GM19324 (cell line): ENCODE measurements at regions not wholly inside any gene's neighbourhood (a gene's known extent, or its start where the extent isn't known, plus 50 kb on each side); places are given as distances from the start of the nearest gene placed in this dataset.
"Not testable (repeated sequence)": the region's sequence is repeated elsewhere in the genome, so short reads cannot be mapped to it uniquely, and the experiment has no call there.

ENCODE experiments used
- ATAC-seq: cut with Tn5 transposase; IDR thresholded peaks from one replicate; pipeline ENCODE4 v1.9.1; 2021; ENCODE audit warnings: mild to moderate bottlenecking, moderate library complexity; ENCODE audit not compliant: unreplicated experiment, low FRiP score

DNA sequence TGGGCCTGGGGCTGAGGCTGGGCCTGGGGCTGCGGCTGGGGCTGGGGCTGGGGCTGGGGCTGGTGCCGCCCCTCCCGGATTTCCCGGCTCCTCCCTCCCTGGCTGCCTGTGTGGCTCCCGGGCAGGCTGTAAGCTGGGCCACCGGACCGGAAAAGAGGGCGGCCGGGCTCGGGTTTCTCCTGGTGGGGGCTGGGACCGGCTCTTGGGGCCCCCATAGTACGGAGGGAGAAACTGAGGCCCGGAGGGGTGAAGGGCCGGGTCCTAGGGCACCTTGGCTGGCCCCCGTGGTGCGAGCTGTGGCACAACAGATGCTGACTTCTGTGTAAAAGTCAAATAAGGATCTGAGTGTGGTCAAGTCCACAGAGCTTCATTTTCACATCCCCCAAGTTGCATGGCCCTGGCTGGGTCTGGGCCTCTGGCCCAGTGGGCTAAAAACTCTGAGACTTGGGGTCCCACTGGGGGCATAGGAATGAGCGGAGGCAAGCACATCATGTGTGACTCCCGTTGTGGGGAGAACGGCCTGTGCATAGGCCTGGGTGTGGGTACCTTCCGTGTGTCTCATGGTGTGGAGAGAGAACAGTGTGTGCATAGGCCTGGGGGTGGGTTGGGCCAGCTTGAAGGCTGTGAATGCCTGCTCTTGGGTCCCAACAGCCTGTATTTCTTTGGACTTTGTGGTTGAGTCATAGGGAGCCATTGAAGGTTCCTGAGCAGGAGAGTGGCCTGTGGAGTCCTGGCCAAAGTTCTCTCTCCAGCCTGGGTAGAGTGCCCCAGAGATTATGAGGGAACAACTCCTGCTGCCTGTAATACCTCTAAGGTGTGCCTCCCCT lies 123.9 kb upstream of the CIBAR2 start:
- no peak for ATAC-seq

DNA sequence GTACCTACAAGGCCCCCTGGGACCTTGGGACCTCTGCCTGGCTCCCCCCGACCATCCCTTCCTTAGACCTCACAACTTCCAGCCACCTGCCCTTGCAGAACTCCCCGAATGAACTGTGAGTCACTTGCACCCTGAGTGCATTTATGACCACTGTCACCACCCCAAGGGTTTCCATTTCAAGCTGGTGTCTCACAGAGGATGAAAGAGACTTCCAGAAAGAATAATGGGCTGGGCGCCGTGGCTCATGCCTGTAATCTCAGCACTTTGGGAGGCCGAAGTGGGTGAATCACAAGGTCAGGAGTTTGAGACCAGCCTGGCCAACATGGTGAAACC lies 124.5 kb upstream of the CIBAR2 start:
- no peak for ATAC-seq

DNA sequence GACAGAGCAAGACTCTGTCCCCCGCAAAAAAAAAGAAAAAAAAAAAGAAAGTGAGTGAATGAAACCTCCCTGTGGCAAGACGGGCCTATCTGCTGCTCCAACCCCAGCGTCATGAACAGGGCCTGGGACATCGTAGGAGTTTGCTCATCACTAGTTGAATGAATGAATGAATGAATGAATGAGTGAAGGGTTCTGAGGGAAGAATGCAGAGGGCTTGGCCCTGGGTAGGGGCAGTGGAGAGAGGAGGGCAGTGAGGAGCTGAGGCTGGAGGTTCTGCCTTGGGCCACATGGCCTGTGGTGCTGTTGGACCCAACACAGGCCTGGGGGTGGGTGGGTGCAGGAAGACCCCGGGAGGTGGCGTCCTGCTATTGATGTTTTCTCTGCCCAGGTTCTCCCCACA lies 125.5 kb upstream of the CIBAR2 start:
- no peak for ATAC-seq

DNA sequence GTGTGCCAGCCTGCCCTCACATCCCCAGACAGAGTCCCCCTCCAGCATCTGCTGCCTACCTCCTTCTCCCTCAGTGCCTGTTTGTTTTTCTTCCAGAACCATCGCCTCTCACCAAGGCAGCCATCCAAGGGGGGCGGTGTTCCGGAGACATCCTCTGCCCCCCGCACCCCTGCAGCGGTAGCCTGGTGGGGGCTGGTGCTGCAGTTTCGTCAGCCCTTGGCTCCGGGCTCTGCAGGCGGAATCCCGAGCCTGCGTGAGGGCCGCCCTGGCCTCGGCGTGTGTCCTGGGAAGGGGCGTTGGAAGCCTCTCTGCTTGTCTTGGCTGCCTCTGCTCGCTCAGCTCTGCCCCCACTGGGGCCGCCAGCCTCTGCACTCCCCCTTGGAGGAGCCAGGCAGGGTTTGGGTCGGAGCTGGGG lies 126.0 kb upstream of the CIBAR2 start:
- ATAC-seq = no peak

DNA sequence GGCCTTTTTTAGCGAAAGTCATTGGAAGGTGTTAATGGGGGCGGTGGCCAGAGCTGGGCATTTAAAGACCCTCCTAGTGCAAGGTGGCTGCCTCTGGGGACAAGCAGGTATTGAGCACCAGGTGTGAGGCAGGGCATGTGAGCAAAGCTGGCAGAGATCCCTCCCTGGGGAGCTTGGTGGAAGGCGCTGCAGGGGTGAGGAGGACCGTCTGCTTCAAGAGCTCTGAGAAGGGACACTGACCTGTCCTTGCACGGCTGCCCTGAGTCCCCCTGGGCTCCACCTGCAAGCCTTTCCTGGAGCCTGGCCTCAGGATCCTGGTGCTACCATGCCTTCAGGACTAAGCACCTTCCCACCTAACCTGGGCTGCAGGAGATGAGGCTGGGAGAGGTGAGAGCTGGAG lies 127.0 kb upstream of the CIBAR2 start:
- no peak for ATAC-seq

DNA sequence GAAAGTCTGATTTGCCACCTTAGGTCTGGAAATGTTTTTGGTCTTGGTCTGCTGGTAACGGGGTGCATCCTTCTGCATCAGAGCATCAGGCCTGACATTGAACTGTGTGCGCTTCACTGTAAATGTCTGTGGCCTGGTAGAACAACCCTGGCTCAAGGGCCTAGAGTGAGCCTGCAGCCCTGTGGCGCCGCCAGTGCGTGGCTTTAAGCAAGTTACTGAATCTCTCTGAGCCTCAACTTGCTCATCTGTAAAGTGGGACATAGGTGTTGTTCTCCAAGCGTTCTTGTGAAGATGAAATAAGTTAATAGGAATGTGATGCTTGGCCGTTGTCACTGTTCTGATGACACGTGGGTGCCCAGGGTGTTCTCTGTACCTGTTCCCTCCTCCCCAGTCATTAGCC lies 127.6 kb upstream of the CIBAR2 start:
- no peak for ATAC-seq

DNA sequence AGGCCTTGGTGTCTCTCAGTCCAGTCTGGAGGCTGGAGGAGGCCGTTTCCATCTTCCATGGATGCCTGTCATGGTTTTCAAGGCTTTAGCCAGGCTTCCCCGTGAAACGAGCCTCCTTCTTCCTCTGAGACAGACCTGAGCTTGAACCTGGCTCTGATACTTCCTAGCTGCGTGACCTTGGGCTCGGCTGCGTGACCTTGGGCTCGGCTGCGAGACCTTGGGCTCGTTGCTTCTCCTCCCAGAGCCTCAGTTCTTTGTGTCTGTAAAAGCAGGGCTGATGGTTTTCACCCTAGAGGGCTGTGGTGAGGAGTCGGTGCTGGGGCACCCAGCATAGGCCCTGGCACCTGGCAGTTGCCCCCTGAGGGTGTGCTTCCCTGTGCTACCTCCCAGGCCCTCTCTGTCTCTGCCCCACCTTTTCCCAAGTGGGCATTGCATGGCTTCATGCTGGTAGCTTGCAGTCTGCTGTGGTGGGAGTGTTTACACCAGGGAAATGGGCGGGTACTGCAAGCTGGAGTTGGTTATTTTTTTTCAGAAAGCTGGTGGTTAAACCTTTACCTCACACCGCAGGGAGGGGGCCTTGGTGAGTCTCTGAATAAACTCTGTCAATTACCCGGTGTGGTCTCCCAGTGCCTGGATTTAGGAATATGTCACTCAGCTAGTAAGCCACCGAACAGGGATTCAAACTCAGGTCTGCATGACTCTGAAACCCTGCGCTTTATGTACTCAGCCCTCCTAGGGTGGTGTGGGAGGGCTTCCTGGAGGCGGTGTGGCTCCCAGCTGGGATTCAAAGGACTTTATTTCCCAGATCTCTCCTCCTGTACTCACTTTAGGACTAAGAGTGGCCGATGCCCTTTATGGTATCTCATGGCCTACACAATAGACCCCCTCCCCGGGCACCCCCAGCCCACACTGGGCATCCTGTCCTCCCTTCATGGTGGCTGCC lies 129.0 kb upstream of the CIBAR2 start:
- ATAC-seq = no peak

DNA sequence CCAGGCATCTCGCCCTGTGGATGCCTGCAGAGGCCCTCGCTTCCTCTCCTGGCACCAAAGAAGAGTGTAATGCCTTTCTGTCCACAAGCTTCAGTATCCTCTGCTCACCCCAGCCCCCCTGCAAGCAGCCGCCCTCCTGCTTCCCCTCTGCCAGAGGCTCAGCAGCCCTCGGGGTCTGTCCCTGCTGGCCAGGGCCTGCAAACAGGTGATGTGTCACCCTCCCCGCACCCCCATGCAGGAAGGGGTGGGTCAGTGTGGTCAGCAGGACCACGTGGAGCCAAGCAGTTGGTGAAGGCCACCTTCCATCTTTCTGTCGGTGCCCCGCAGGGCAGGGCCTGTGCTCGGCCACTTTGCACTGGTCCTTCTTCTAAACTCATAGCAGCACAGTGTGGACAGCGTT lies 129.9 kb upstream of the CIBAR2 start:
- ATAC-seq = no peak

DNA sequence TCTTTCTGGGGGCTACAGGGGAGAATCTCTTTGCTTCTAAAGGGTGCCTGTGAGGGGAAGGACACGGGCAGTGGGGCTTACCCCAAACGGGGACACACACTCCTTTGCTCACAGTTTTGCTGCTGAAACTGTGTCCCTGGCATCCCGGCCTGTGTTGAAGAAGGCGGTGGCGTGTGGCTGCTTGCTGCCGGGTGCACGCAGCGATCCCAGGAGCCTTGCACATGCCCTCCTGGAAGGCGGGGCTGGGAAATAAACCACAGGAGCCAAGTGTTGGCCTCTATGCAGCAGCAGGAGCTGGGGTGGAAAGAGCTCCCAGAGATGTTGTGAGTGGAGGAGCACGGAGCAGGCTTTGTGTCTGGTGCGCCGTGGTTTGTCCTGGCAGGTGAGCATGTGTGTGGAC lies 131.0 kb upstream of the CIBAR2 start:
- ATAC-seq = no peak

DNA sequence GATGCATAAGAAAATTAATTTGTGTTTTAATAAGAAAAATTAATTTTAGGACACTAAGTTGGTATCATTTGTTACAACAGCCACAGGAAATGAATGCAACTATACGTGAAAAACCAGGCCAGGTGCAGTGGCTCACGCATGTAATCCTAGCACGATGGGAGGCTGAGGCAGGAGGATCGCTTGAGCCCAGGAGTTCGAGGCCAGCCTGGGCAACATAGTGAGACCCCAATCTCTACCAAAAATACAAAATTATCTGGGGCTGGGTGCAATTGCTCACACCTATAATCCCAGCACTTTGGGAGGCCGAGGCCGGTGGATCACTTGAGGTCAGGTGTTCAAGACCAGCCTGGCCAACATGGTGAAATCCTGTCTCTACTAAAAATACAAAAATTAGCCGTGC lies 132.2 kb upstream of the CIBAR2 start:
- ATAC-seq = not testable (repeated sequence)

DNA sequence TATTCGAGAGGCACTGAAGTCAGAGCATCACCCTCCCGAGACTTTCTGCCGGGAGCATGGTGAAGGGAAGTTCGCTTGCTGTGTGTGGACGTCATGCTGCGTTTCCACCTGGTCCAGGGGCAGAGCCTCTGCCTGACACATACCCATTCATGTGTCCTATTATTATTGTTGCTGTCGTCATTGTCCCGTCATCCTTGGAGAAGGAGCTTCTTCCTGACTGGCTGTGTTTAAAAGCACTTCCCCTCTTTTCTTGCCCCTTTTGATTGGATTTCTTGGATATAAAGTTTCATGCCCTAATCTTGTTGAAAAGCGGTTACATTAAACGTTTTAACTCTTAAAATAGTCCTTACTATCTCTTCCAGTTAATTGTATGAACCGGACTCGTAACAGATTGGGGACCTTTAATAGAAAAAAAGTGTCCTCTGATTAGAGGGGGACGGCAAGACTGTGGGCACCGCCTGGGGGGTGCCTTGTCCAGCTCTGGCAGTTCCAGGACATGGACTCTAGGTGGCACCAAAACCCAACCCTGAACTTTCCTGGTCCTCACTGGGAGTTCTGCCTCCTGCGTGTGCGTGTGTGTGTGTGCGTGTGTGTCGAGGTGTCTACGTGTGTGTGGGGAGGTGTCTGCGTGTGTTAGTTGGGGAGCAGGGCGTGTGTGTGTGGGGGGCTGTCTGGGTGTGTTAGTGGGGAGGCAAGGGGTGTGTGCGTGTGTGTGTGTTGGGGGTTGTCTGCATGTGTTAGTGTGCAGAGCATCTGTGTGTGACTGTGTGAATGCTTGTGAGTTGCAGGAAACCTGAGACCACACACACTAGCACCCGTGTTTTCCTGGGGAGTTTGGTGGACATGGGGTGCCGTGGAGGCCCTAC lies 133.3 kb upstream of the CIBAR2 start:
- ATAC-seq = no peak

DNA sequence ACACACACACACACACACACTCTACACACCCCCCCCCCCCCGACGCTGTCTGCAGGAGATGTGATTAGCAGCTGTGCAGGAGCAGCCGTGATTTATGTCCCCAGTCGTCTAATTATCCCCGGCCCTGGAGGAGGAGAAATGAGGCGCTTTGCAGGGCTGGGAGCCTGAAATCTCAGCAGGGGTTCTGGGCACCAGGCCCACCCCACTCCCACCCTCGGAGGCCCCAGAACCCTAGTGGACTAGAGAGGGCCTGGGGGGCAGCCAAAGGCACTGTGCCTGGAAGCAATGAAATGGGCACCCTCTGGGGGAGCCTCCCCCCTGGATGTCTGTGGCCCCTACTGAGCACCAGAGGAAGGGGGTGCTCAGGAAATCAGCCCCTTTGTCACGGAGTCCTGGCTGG lies 134.2 kb upstream of the CIBAR2 start:
- ATAC-seq = no peak

DNA sequence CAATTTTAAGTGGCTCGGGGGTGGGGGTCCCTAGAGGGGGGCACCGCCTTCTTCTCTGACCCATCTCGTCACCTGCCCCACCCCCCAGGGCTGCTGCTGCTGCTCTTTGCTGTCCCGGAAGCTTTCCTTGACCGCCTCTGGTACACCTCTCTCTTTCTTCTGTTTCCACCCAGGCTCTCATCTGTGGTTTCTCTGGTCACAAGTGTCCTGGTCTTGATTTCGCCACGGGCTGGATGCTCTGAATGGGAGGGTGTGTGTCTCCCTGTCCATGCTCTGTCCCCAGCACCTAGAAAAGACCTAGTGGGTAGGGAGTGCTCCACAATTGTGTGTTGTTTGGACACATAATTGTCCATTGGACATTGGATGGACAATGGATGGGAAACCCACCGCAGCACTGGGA lies 134.7 kb upstream of the CIBAR2 start:
- no peak for ATAC-seq

DNA sequence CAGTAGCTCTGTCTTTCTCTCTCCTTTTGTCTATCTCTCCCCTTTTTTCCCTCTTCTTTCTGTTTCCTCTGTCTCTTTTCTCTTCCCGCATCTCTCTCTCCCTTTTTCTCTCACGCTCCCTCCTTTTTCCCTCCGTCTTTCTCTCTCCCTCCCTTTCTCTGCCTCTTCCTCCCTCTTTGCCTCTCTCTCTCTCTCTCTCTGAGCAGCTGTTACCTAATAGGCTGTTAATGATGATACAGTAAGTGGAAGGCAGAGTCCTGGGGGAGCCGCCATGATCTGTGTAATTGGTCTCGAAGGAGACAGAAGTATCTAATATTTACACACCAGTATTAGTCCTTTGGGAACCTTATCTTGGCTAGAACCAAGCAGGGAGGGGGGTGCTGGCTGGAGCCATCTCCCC lies 136.1 kb upstream of the CIBAR2 start:
- no peak for ATAC-seq

DNA sequence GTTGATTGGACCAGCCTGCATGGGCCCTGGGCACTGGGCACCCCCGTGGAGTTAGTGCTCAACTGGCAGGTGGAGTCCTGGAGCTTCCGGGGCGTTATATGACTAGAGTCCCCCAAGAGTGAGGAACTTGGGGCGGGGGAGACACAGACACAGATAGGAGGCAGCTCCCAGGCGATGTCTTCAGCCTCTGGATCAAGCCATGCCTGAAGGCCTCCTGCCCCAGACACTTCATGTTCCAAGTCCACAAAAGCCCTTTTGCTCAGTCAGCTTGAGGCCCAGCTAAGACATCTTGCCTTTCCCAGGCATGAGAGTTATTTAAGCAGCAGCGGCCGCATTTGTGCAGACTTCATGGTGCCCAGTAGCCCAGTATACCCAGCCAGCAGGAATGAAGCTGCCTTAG lies 136.6 kb upstream of the CIBAR2 start:
- no peak for ATAC-seq

DNA sequence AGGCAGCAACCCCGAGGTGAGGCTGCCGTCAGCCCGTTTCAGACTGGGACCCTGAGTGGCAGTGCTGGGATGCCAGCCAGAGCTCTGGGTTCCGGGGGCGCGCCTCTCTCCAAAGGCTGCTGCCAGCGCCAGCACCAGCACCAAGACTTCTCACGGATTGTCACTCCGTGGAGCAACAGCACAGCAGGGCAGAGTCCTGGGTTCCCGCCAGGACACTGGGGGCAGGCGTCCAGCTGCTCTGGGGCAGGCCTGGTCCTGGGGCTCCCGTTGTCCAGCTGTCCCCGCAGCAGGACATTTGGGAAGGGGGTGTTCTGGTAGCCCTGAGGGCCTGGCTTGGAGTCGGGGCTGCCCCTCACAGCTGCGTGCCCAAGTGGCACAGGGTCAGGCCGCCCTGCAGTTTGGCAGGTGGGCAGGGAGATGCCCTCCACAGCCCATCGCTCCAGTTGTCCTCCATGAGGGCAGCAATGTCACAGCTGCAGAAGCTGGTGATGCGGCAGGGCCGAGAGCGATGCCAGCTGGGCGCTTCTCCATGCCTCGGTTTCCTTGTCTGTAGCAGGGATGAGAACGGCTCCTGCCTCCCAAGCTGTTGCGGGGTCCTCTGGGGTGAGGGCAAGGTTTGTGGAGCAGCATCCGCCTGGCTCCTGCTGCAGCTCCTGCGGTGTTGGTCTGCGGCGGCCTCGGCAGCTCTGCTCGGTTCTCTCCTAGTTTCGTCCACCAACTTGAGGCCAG lies 137.3 kb upstream of the CIBAR2 start:
- no peak for ATAC-seq

DNA sequence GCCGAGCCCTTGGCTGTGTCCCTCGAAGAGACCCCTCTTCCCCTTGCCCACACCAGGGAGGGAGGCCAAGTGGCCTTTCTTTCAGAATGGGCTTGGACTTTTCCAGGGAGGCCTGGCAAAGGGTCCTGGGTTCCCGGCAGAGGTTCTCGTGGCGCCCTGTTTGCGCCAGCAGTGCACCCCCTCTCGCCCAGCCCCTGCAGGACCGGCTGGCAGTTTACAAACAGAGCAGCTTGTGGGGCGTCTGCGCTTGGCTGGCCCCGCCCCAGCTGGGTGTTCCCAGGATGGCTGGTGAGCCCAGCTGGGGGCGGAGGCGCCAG lies 137.8 kb upstream of the CIBAR2 start:
- ATAC-seq = no peak

DNA sequence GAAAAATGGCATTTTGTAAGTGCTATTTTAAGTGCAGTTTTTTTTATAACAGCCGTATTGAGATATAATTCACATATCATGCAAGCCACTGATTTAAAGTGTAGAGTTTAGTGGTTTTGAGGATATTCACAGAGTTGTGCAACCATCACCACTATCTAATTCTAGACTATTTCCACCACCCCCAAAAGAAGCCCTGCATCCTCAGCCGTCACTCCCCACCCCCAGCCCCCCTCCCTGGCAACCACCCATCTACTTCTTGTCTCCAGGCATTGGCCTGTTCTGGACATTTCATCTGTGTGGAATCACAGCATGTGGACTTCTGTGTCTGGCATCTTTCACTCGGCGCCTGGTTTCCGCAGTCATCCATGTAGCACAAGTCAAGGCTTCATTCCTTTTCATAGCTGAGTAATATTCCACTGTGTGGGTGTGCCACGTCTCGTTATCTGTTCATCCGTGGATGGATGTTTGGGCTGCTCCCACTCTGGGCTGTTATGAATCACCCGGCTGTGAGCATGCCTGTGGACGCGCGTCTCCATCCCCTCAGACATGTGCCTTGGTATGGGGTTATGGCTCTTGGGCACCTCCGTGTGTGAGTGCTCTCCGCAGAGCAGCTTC lies 138.4 kb upstream of the CIBAR2 start:
- ATAC-seq = no peak

DNA sequence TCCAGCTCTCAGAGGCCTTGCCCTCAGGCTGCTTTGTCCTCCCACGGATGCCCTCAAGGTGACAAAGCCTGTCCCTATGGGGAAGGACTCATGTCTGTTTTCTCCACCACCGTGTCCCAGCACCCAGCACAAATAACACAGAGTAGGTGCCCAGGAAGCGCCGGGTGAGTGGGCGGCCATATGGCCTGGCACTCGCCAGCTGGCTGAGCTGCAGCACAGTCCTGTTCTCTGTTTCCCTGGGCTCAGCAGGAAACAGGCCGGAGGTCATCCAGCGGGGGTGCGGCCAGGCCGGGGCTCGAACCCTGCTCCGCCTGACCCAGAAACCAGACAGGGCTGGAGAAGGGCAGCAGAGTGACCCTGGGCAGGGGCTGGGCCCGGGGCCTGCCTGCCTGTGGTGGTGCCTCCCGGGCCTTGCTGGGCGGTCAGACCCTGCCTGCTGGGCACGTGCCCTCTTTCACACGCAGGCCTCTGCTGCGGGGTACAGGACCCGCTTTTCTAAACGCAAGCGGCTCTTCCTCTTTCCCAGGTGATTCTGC lies 139.0 kb upstream of the CIBAR2 start:
- ATAC-seq = no peak

DNA sequence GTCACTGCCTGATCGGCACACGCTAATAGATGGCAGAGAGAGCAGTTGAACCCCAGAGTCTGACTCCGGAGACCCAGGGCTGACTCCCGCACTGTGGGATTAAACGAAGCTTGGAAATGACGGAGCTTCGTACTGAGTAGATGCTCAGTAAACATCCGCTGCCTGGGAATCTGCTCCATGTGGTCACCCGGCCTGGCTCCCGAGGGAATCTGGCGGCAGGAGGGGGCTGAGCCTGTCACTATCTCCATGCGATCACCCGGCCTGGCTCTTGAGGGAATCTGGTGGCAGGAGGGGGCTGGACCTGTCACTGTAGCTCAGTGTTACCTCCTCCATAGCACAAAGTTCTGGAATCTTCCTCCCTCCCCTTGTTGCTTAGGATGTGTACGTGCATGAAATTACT lies 139.7 kb upstream of the CIBAR2 start:
- no peak for ATAC-seq
